CD14-positive monocyte (primary cell): ENCODE measurements at regions not wholly inside any gene's neighbourhood (a gene's known extent, or its start where the extent isn't known, plus 50 kb on each side); places are given as distances from the start of the nearest gene placed in this dataset.

Experiments used
- DNase-seq, 3 donors: peaks; one replicate each; pipeline ENCODE4 v3.0.0-alpha.2; 2011 to 2022
- H2AFZ ChIP-seq: 2 replicates; pipeline ENCODE4 v1.6.0; 2012; ENCODE audit warnings: mild to moderate bottlenecking, low read depth, low read length, inconsistent platforms; ENCODE audit not compliant: insufficient read depth, poor library complexity, severe bottlenecking
- H3K27ac ChIP-seq, 2 donors: 1 replicate in 1 of 2; 2 replicates in 1 of 2; pipeline ENCODE4 v1.5.1; 2012 to 2013; ENCODE audit warnings: low read length in 2 of 2, control low read depth in 1 of 2, inconsistent platforms in 1 of 2, low read depth in 1 of 2, mild to moderate bottlenecking in 1 of 2
- H3K27me3 ChIP-seq, 2 donors: one replicate each; pipeline versions ENCODE4 v1.6.0 to v1.6.1; 2011 to 2013; ENCODE audit warnings: low read length in 2 of 2; ENCODE audit not compliant: control insufficient read depth in 2 of 2, insufficient read depth in 2 of 2
- H3K36me3 ChIP-seq, 2 donors: replicated peaks in 1 of 2; 1 replicate in 1 of 2; 2 replicates in 1 of 2; pipeline versions ENCODE4 v1.5.1 to v1.6.1; 2012 to 2013; ENCODE audit warnings: low read length in 2 of 2, control low read depth in 1 of 2, inconsistent platforms in 1 of 2, mild to moderate bottlenecking in 1 of 2; ENCODE audit not compliant: insufficient read depth in 2 of 2, control insufficient read depth in 1 of 2
- H3K4me1 ChIP-seq, 2 donors: 1 replicate in 1 of 2; 2 replicates in 1 of 2; pipeline versions ENCODE4 v1.5.1 to v1.6.1; 2012 to 2013; ENCODE audit warnings: low read length in 2 of 2, control low read depth in 1 of 2, inconsistent platforms in 1 of 2, mild to moderate bottlenecking in 1 of 2, moderate library complexity in 1 of 2; ENCODE audit not compliant: insufficient read depth in 2 of 2, control insufficient read depth in 1 of 2
- H3K4me2 ChIP-seq: replicated peaks from 2 replicates; pipeline ENCODE3; 2012; ENCODE audit warnings: low read length, moderate library complexity, mild to moderate bottlenecking; ENCODE audit not compliant: poor library complexity, severe bottlenecking; ENCODE audit errors: extremely low read depth
- H3K4me3 ChIP-seq, 3 experiments: fragments of 200-600 bp in 1 of 3; sonication (generic) in 1 of 3; replicated peaks in 1 of 3; 1 replicate in 2 of 3; 2 replicates in 1 of 3; pipeline ENCODE4 v1.5.1; 2011 to 2013; ENCODE audit warnings: low read length in 3 of 3, mild to moderate bottlenecking in 3 of 3, control low read depth in 2 of 3, low read depth in 2 of 3, inconsistent platforms in 1 of 3, moderate library complexity in 1 of 3
- H3K79me2 ChIP-seq: 2 replicates; pipeline ENCODE4 v1.6.0; 2012; ENCODE audit warnings: mild to moderate bottlenecking, control low read depth, inconsistent platforms, low read length, moderate library complexity; ENCODE audit not compliant: insufficient read depth
- H3K9ac ChIP-seq: 2 replicates; pipeline ENCODE4 v1.6.0; 2017; ENCODE audit warnings: low read length, mild to moderate bottlenecking; ENCODE audit not compliant: insufficient read depth, poor library complexity, severe bottlenecking
- H3K9me3 ChIP-seq, 2 donors: replicated peaks in 1 of 2; 1 replicate in 1 of 2; 2 replicates in 1 of 2; pipeline versions ENCODE4 v1.5.1 to v1.6.1; 2012 to 2013; ENCODE audit warnings: low read length in 2 of 2, control low read depth in 1 of 2; ENCODE audit not compliant: control insufficient read depth in 1 of 2, insufficient read depth in 1 of 2
- H4K20me1 ChIP-seq: 2 replicates; pipeline ENCODE4 v1.6.0; 2012; ENCODE audit warnings: mild to moderate bottlenecking, low read length, control low read depth, moderate library complexity; ENCODE audit not compliant: insufficient read depth
- H3K27ac Mint-ChIP-seq, 7 donors: one replicate each; pipeline ENCODE4 v1.8.0; 2020; ENCODE audit warnings: mild to moderate bottlenecking in 7 of 7, mixed read lengths in 7 of 7, moderate library complexity in 6 of 7, inconsistent platforms in 2 of 7
- H3K27me3 Mint-ChIP-seq, 3 donors: one replicate each; pipeline ENCODE4 v1.8.0; 2021 to 2022; ENCODE audit warnings: low read depth in 3 of 3, mild to moderate bottlenecking in 3 of 3, mixed read lengths in 3 of 3, moderate library complexity in 3 of 3, inconsistent platforms in 1 of 3
- H3K36me3 Mint-ChIP-seq, 2 donors: one replicate each; pipeline ENCODE4 v1.8.0; 2020; ENCODE audit warnings: mixed read lengths in 2 of 2, inconsistent platforms in 1 of 2, mild to moderate bottlenecking in 1 of 2
- H3K4me1 Mint-ChIP-seq: one replicate; pipeline ENCODE4 v1.8.0; 2020; ENCODE audit warnings: mild to moderate bottlenecking, mixed read lengths
- H3K4me3 Mint-ChIP-seq, 2 donors: one replicate each; pipeline ENCODE4 v1.8.0; 2020; ENCODE audit warnings: mild to moderate bottlenecking in 2 of 2, mixed read lengths in 2 of 2, moderate library complexity in 1 of 2
- H3K9me3 Mint-ChIP-seq, 7 donors: one replicate each; pipeline ENCODE4 v1.8.0; 2020 to 2022; ENCODE audit warnings: mixed read lengths in 7 of 7, mild to moderate bottlenecking in 6 of 7, moderate library complexity in 6 of 7, inconsistent platforms in 2 of 7
- WGBS: methylation state at CpG from one replicate; pipeline ENCODE4 v1.1.5; 2013; ENCODE audit warnings: missing lambda C conversion rate; ENCODE audit not compliant: insufficient coverage; 5-methylcytosine and 5-hydroxymethylcytosine counted together
- intact Hi-C, 2 donors: fragments of 100-400 bp; cut with micrococcal nuclease; formaldehyde crosslinking; loops; one replicate each; pipeline versions ENCODE4 v1.15.0 to v1.15.1; 2023
- TF ChIP-seq, protein P1 (sequence below): fragments of 200-600 bp; IDR thresholded peaks from one replicate; pipeline ENCODE4 v1.8.0; 2022; ENCODE audit warnings: antibody characterized with exemption, mild to moderate bottlenecking

DNA sequence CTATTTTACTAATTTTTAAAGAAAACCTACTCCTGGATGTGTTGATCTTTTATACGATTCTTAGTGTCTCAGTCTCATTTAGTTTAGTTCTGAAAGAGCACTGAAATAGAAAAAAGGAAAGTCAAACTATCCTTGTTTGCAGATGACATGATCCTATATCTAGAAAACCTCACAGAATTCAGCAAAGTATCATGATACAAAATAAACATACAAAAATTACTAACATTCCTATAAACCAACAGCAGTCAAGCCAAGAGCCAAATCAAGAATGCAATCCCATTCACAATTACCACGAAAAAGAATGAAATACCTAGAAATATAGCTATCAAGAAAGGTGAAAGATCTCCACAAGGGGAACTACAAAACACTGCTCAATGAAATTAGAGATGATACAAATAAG lies 225.8 kb upstream of the CDH18 start:
- Histone ChIP-seq H3K4me2 (no peak overlapping the region), H3K79me2 (no peaks in the 10 kb centered on the region), H2AFZ (no peak overlapping the region), H4K20me1 (no peaks in the 10 kb centered on the region), H3K9ac (no peak overlapping the region), H3K4me3 (no peak overlapping the region), H3K27me3 (no peaks in the 10 kb centered on the region), H3K27ac (no peak overlapping the region), H3K4me1 (no peaks in the 10 kb centered on the region), H3K36me3 (no peaks in the 10 kb centered on the region), H3K9me3 (peaks cover 0 to 5% of the 10 kb centered on the region in 2 donors)
- no CpG with 5 or more reads among the region's 2 CpGs for WGBS
- Mint-ChIP-seq H3K4me1 (no peaks in the 10 kb centered on the region), H3K27ac (no peak overlapping the region), H3K4me3 (no peak overlapping the region), H3K27me3 (peaks cover 0 to 2% (median 0%) of the 10 kb centered on the region in 3 donors), H3K36me3 (no peaks in the 10 kb centered on the region), H3K9me3 (peaks cover 0 to 10% (median 2%) of the 10 kb centered on the region in 7 donors)
- intact Hi-C loops: no loop called here
- TF ChIP-seq, protein P1, sequence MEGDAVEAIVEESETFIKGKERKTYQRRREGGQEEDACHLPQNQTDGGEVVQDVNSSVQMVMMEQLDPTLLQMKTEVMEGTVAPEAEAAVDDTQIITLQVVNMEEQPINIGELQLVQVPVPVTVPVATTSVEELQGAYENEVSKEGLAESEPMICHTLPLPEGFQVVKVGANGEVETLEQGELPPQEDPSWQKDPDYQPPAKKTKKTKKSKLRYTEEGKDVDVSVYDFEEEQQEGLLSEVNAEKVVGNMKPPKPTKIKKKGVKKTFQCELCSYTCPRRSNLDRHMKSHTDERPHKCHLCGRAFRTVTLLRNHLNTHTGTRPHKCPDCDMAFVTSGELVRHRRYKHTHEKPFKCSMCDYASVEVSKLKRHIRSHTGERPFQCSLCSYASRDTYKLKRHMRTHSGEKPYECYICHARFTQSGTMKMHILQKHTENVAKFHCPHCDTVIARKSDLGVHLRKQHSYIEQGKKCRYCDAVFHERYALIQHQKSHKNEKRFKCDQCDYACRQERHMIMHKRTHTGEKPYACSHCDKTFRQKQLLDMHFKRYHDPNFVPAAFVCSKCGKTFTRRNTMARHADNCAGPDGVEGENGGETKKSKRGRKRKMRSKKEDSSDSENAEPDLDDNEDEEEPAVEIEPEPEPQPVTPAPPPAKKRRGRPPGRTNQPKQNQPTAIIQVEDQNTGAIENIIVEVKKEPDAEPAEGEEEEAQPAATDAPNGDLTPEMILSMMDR: no peak
- DNase-seq: no peak

DNA sequence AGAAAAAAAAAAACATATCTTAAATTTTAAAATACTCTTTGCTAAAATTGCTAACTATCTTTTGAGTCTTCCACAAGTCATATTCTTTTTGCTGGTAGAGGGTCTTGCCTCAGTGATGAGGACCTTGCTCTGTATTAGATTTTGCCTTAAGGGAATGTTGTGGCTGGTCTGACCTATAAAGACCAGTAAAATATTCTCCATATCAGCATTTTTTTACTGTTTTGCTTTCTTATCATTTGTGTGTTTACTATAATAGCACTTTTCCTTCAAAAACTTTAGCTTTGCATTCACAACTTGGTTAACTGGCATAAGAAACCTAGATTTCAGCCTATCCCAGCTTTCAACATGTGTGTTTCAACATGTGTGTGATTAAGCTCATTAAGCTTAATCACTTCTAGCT lies 224.7 kb upstream of the CDH18 start:
- Histone ChIP-seq H4K20me1 (no peaks in the 10 kb centered on the region), H3K4me3 (no peak overlapping the region), H3K79me2 (no peaks in the 10 kb centered on the region), H3K27ac (no peak overlapping the region), H3K36me3 (no peaks in the 10 kb centered on the region), H2AFZ (no peak overlapping the region), H3K9ac (no peak overlapping the region), H3K27me3 (no peaks in the 10 kb centered on the region), H3K9me3 (peaks cover 0 to 5% of the 10 kb centered on the region in 2 donors), H3K4me2 (no peak overlapping the region), H3K4me1 (no peaks in the 10 kb centered on the region)
- peaks cover 0 to 10% (median 2%) of the 10 kb centered on the region in 7 donors for H3K9me3 Mint-ChIP-seq
- H3K4me1 Mint-ChIP-seq: no peaks in the 10 kb centered on the region
- H3K27me3 Mint-ChIP-seq: peaks cover 0 to 2% (median 0%) of the 10 kb centered on the region in 3 donors
- intact Hi-C loops: no loop called here
- no peak overlapping the region for H3K27ac Mint-ChIP-seq
- no peaks in the 10 kb centered on the region for H3K36me3 Mint-ChIP-seq
- TF ChIP-seq, protein P1: no peak
- H3K4me3 Mint-ChIP-seq: no peak overlapping the region
- no peak for DNase-seq
